Left ventricle myocardium inferior (tissue), 1 donor: ENCODE measurements at regions not wholly inside any gene's neighbourhood (a gene's known extent, or its start where the extent isn't known, plus 50 kb on each side); places are given as distances from the start of the nearest gene placed in this dataset.
A peak's percentile ranks its signal among the peaks of the same experiment; 100 is the strongest.

Source experiments
- DNase-seq: peaks from one replicate; pipeline ENCODE4 v3.0.0-alpha.2; 2020
- H3K27ac ChIP-seq: fragments of 200-600 bp; replicated peaks from 2 replicates; pipeline ENCODE4 v1.8.0; 2021
- H3K27me3 ChIP-seq: fragments of 200-600 bp; 2 replicates; pipeline ENCODE4 v1.8.0; 2021; ENCODE audit warnings: low read depth
- H3K36me3 ChIP-seq: fragments of 200-600 bp; 2 replicates; pipeline ENCODE4 v1.8.0; 2021
- H3K4me1 ChIP-seq: fragments of 200-600 bp; 2 replicates; pipeline ENCODE4 v1.8.0; 2021
- H3K4me3 ChIP-seq: fragments of 200-600 bp; 2 replicates; pipeline ENCODE4 v1.8.0; 2021; ENCODE audit warnings: mild to moderate bottlenecking, moderate library complexity
- H3K9me3 ChIP-seq: fragments of 200-600 bp; replicated peaks from 2 replicates; pipeline ENCODE4 v1.8.0; 2021
- intact Hi-C: fragments of 100-400 bp; cut with micrococcal nuclease; formaldehyde crosslinking; loops from one replicate; pipeline ENCODE4 v1.11.0; 2022
- TF ChIP-seq, protein P1 (sequence below): fragments of 200-600 bp; IDR thresholded peaks from 2 replicates; pipeline ENCODE4 v1.8.0; 2021; ENCODE audit warnings: antibody characterized with exemption, mild to moderate bottlenecking, borderline replicate concordance
- donor health status: DM: no; HTN: yes; CAD: no; lungs with severe emphysema.

DNA sequence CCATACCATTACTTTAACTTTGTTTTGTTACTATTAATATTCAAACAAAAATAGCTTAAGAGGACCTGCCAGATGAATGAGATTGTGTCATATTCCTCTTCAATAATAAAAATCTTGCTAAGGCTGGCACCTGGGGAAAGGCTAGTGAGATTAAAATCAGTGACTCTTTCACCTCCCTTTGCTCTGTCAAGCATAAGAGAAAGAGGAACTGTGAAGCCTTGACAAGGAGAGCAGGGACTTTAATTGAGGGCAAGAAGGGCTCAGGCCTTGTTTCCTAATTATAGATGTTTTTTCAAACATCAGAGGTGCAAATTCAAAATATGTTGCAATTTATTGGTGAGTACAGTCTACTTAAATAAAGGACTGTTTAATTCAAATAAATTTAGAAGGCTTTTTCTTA, 91.7 kb downstream of the SPATA31D1 start:
- H3K36me3 ChIP-seq: no peaks in the 10 kb centered on the region
- TF ChIP-seq, protein P1, sequence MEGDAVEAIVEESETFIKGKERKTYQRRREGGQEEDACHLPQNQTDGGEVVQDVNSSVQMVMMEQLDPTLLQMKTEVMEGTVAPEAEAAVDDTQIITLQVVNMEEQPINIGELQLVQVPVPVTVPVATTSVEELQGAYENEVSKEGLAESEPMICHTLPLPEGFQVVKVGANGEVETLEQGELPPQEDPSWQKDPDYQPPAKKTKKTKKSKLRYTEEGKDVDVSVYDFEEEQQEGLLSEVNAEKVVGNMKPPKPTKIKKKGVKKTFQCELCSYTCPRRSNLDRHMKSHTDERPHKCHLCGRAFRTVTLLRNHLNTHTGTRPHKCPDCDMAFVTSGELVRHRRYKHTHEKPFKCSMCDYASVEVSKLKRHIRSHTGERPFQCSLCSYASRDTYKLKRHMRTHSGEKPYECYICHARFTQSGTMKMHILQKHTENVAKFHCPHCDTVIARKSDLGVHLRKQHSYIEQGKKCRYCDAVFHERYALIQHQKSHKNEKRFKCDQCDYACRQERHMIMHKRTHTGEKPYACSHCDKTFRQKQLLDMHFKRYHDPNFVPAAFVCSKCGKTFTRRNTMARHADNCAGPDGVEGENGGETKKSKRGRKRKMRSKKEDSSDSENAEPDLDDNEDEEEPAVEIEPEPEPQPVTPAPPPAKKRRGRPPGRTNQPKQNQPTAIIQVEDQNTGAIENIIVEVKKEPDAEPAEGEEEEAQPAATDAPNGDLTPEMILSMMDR: no peak
- H3K4me1 ChIP-seq: no peaks in the 10 kb centered on the region
- intact Hi-C loops: no loop called here
- no peak overlapping the region for H3K4me3 ChIP-seq
- peaks cover 4% of the 10 kb centered on the region for H3K9me3 ChIP-seq
- no peaks in the 10 kb centered on the region for H3K27me3 ChIP-seq
- no peak for DNase-seq
- H3K27ac ChIP-seq: no peak overlapping the region

GRCh38 chr9:82081496-82081895, 92.9 kb downstream of the SPATA31D1 start:
- no peaks in the 10 kb centered on the region for H3K27me3 ChIP-seq
- no peak overlapping the region for H3K27ac ChIP-seq
- H3K4me1 ChIP-seq: no peaks in the 10 kb centered on the region
- H3K9me3 ChIP-seq: peaks cover 4% of the 10 kb centered on the region
- intact Hi-C loops: no loop called here
- no peaks in the 10 kb centered on the region for H3K36me3 ChIP-seq
- TF ChIP-seq, protein P1: no peak
- H3K4me3 ChIP-seq: no peak overlapping the region
- DNase-seq: no peak

- Histone ChIP-seq H3K9me3 (peaks cover 4% of the 10 kb centered on the region), H3K27ac (no peak overlapping the region), H3K4me3 (no peak overlapping the region), H3K27me3 (no peaks in the 10 kb centered on the region), H3K36me3 (no peaks in the 10 kb centered on the region), H3K4me1 (no peaks in the 10 kb centered on the region)
- TF ChIP-seq, protein P1: no peak
- no peak for DNase-seq
- intact Hi-C loops: no loop called here
Observed at GRCh38 chr9:82082563-82082962, 94.0 kb downstream of the SPATA31D1 start.

GRCh38 chr9:82088591-82088990, 100.0 kb downstream of the SPATA31D1 start:
- H3K36me3 ChIP-seq: no peaks in the 10 kb centered on the region
- H3K9me3 ChIP-seq: no peaks in the 10 kb centered on the region
- no peak overlapping the region for H3K27ac ChIP-seq
- H3K4me1 ChIP-seq: no peaks in the 10 kb centered on the region
- DNase-seq: no peak
- TF ChIP-seq, protein P1: no peak
- no peak overlapping the region for H3K4me3 ChIP-seq
- H3K27me3 ChIP-seq: no peaks in the 10 kb centered on the region
- intact Hi-C loops: no loop called here

DNA sequence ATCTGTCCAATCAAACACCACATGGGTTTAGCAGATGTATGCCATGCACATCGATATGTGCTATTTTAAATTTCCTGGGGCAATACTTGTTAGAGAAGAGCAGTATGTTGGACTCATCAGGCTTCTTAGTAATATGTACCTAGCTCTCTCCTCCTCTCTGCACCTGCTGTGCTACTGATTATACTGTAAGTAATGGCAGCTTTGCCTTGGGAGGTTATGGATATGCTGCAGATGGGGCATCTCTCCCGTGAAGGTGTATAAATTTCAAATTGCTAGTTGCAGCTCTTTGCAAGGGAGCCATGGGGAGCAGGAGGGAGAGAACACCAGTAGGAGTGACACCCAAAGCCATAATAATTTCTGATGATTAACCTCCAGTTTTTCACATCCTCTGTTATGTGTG, 101.5 kb downstream of the SPATA31D1 start:
- no peak overlapping the region for H3K4me3 ChIP-seq
- no peak for DNase-seq
- no peak overlapping the region for H3K27ac ChIP-seq
- intact Hi-C loops: no loop called here
- H3K27me3 ChIP-seq: no peaks in the 10 kb centered on the region
- H3K36me3 ChIP-seq: no peaks in the 10 kb centered on the region
- H3K4me1 ChIP-seq: no peaks in the 10 kb centered on the region
- TF ChIP-seq, protein P1: no peak
- no peaks in the 10 kb centered on the region for H3K9me3 ChIP-seq

- Histone ChIP-seq H3K36me3 (no peaks in the 10 kb centered on the region), H3K4me3 (no peak overlapping the region), H3K4me1 (no peaks in the 10 kb centered on the region), H3K27ac (no peak overlapping the region), H3K9me3 (no peaks in the 10 kb centered on the region), H3K27me3 (no peaks in the 10 kb centered on the region)
- TF ChIP-seq, protein P1: no peak
- intact Hi-C loops: no loop called here
- peak; percentile 19 for DNase-seq
Observed at GRCh38 chr9:82091100-82091499, 102.5 kb downstream of the SPATA31D1 start.
